HG03095 (cell line): ENCODE measurements at regions not wholly inside any gene's neighbourhood (a gene's known extent, or its start where the extent isn't known, plus 50 kb on each side); places are given as distances from the start of the nearest gene placed in this dataset.
"Not testable (repeated sequence)": the region's sequence is repeated elsewhere in the genome, so short reads cannot be mapped to it uniquely, and the experiment has no call there.

Source experiments
- ATAC-seq: cut with Tn5 transposase; IDR thresholded peaks from one replicate; pipeline ENCODE4 v1.9.1; 2021; ENCODE audit warnings: moderate library complexity; ENCODE audit not compliant: unreplicated experiment

- no peak for ATAC-seq
These were observed 94.7 kb upstream of the EFEMP1 start for GRCh38 chr2:56018267-56018666.

GRCh38 chr2:56021136-56021474 is 97.5 kb upstream of the EFEMP1 start:
- ATAC-seq = no peak

- no peak for ATAC-seq
These were observed 98.0 kb upstream of the EFEMP1 start for GRCh38 chr2:56021579-56021978.

GRCh38 chr2:56025469-56026193 is 102.0 kb upstream of the EFEMP1 start:
- ATAC-seq = no peak

GRCh38 chr2:56026828-56027227 is 103.2 kb upstream of the EFEMP1 start:
- ATAC-seq = no peak

GRCh38 chr2:56030062-56030461 is 106.5 kb upstream of the EFEMP1 start:
- ATAC-seq = no peak

GRCh38 chr2:56030901-56031300 is 107.3 kb upstream of the EFEMP1 start:
- no peak for ATAC-seq

- no peak for ATAC-seq
These were observed 110.7 kb upstream of the EFEMP1 start for GRCh38 chr2:56034258-56034657.

- no peak for ATAC-seq
These were observed 116.6 kb upstream of the EFEMP1 start for GRCh38 chr2:56040189-56040588.

GRCh38 chr2:56040834-56041233 is 117.3 kb upstream of the EFEMP1 start:
- ATAC-seq = no peak

GRCh38 chr2:56047136-56047535 is 123.6 kb upstream of the EFEMP1 start:
- no peak for ATAC-seq

GRCh38 chr2:56049233-56049845 is 125.8 kb upstream of the EFEMP1 start:
- no peak for ATAC-seq

- no peak for ATAC-seq
These were observed 130.1 kb upstream of the EFEMP1 start for GRCh38 chr2:56053679-56054078.

- no peak for ATAC-seq
These were observed 128.4 kb upstream of the CCDC85A start for GRCh38 chr2:56055405-56055804.

- ATAC-seq = not testable (repeated sequence)
These were observed 122.5 kb upstream of the CCDC85A start for GRCh38 chr2:56061327-56061726.

- ATAC-seq = no peak
These were observed 115.0 kb upstream of the CCDC85A start for GRCh38 chr2:56068746-56069145.

- no peak for ATAC-seq
These were observed 106.4 kb upstream of the CCDC85A start for GRCh38 chr2:56077359-56077915.

- ATAC-seq = no peak
These were observed 101.1 kb upstream of the CCDC85A start for GRCh38 chr2:56082665-56083064.

GRCh38 chr2:56084111-56084901 is 99.5 kb upstream of the CCDC85A start:
- no peak for ATAC-seq

- ATAC-seq = no peak
These were observed 97.5 kb upstream of the CCDC85A start for GRCh38 chr2:56086336-56086735.

- ATAC-seq = no peak
These were observed 95.4 kb upstream of the CCDC85A start for GRCh38 chr2:56088411-56088810.

- ATAC-seq = no peak
These were observed 93.9 kb upstream of the CCDC85A start for GRCh38 chr2:56089931-56090330.
